Erythroblast (primary cell): ENCODE measurements at regions not wholly inside any gene's neighbourhood (a gene's known extent, or its start where the extent isn't known, plus 50 kb on each side); places are given as distances from the start of the nearest gene placed in this dataset.

ENCODE experiments used
- GATA1 ChIP-seq: IDR thresholded peaks from 2 replicates; pipeline ENCODE4 v1.6.1; 2011; ENCODE audit warnings: low read depth, mild to moderate bottlenecking, control low read depth, low read length, moderate library complexity
- POLR2A ChIP-seq: IDR thresholded peaks from 2 replicates; pipeline ENCODE4 v1.6.1; 2011; ENCODE audit warnings: mild to moderate bottlenecking, low read length

- TF ChIP-seq POLR2A = no peak
- TF ChIP-seq GATA1 = no peak
Measured at GRCh38 chr1:191577213-191577612, 581.0 kb upstream of the RGS18 start.
